HG02623 (cell line): ENCODE measurements at regions not wholly inside any gene's neighbourhood (a gene's known extent, or its start where the extent isn't known, plus 50 kb on each side); places are given as distances from the start of the nearest gene placed in this dataset.
"Not testable (repeated sequence)": the region's sequence is repeated elsewhere in the genome, so short reads cannot be mapped to it uniquely, and the experiment has no call there.

Experiments
- ATAC-seq: cut with Tn5 transposase; IDR thresholded peaks from one replicate; pipeline ENCODE4 v1.9.1; 2021; ENCODE audit warnings: moderate library complexity; ENCODE audit not compliant: unreplicated experiment

- ATAC-seq: no peak
These were observed 151.1 kb upstream of the HMGA2 start for GRCh38 chr12:65673156-65673690.

DNA sequence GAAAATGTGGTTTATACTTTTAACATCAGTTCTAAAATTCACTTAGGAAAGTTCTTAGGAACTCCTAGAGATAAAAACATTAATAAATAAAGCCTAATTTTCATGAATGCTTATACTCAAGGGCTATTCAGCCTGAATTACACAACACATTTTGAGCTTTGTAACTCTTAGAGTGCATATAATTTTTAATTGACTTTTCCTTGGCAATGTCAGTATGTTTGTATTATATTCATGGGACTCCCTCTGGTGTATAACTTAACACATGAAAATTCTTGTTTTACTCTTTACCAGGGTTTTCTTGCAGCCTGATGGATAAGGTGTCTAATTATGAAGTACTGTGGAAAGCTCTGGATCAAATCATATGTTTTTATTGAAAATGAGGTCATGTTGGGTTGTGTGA, 150.6 kb upstream of the HMGA2 start:
- ATAC-seq: no peak

- ATAC-seq: no peak
These were observed 149.1 kb upstream of the HMGA2 start for GRCh38 chr12:65675141-65675621.

GRCh38 chr12:65678172-65678571, 146.1 kb upstream of the HMGA2 start:
- ATAC-seq: not testable (repeated sequence)

DNA sequence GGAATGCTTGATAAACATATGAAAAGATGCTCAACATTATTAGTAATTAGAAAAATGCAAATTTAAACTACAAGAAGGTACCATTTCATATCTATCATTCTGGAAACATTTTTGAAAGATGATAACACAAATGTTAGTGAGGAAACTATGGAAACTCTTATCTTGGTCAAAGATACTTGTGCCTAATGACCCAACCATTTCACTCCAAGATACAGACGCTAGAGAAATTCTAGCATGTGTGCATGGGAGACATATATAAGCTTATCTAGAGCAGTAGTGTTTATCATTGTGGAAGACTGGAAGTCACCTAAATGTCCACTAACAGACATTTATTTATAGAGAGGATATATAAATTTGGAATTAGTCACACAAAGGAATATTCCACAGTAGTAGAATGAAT, 143.1 kb upstream of the HMGA2 start:
- ATAC-seq: no peak

GRCh38 chr12:65682112-65682511, 142.2 kb upstream of the HMGA2 start:
- no peak for ATAC-seq

DNA sequence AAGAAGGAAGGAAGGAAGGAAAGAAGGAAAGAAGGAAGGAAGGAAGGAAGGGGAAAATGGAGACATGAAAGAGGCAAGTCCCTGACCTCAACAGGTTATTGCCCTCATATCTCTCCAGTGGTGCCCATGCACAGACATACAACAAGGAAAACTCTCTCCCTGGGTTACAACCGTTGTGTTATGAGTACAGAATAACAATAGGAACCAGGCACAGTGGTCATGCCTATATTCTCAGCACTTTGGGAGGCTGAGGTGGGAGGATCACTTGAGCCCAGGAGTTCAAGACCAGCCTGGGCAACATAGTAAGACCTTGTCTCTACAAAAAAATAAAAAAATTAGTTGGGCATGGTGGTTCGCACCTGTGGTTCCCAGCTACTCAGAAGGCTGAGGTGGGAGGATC, 139.4 kb upstream of the HMGA2 start:
- ATAC-seq: no peak

DNA sequence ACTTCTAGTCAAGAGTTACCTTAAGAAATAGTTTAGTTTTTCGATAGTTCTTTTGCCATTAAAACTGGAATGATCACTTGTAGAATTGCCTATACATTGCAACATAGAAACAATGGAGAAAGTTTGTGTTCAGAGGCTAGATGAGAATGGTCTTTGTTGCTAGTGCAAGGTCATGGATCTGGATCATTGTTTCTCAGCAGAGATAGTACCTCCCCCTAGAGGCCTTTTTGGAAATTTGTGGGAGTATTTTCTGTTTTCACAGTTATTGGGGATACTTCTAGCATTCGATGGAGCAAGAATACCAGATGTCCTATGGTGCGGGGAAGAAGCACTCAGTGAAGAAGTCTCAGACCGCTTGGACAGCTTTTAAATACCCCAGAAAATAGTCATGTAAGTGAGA, 138.8 kb upstream of the HMGA2 start:
- no peak for ATAC-seq

- no peak for ATAC-seq
These were observed 134.8 kb upstream of the HMGA2 start for GRCh38 chr12:65689508-65689907.

DNA sequence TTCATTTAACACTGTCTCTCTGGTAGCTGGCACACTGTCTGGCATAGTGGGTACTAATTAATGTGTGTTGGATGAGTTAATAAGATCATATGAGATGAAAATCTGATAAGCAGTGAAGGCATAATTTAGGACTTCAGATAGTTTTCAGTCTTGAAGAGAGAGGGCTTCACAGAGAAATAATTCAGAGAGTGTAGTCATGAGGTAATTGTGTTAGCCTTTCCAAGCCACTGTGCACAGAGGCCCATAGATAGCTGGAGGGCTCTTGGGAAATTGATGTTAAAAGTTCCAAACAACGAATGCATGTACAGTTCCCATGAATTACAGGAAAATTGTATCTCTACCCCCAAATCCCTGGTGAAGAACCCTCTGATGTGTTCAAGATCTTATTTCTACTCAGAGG, 133.8 kb upstream of the HMGA2 start:
- no peak for ATAC-seq

- no peak for ATAC-seq
These were observed 130.2 kb upstream of the HMGA2 start for GRCh38 chr12:65694130-65694529.

GRCh38 chr12:65695113-65695865, 129.0 kb upstream of the HMGA2 start:
- ATAC-seq: no peak

GRCh38 chr12:65696227-65696626, 128.1 kb upstream of the HMGA2 start:
- no peak for ATAC-seq

DNA sequence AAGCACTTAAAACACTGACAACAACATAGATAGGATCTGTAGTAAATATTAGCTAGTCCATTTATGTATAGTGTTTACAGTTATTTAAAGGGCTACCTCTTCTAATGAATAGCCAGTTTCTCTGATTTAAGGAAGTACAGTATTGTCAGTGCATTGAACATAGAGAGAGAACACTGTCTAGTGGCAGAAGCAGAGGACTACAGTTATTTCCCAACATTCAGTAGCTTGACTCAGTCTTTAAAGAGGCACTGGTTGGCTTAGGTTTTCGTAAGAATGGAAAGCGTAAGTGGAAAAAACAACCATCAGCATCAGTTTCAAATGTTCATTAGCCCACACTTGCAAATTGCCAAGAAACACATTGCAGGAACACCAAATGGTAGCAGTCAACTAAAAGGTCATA, 125.0 kb upstream of the HMGA2 start:
- ATAC-seq: no peak

DNA sequence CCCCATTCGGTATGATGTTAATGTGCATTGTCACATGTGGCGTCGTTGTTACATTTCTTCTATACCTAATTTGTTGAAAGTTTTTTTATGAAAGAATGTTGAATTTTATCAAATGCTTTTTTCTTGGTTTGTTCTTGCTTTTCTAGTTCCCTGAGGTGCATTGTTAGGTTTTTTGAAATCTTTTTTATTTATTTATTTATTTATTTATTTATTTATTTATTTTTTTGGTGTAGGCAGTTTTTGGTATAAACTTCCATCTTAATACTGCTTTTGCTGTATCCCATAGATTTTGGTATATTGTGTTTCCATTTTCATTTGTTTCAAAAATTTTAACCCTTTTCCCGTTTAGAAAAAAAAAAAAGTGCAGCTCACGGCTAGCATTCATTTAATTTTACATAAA, 121.1 kb upstream of the HMGA2 start:
- no peak for ATAC-seq

GRCh38 chr12:65705380-65705876, 118.9 kb upstream of the HMGA2 start:
- ATAC-seq: no peak

GRCh38 chr12:65707051-65707450, 117.2 kb upstream of the HMGA2 start:
- ATAC-seq: no peak

DNA sequence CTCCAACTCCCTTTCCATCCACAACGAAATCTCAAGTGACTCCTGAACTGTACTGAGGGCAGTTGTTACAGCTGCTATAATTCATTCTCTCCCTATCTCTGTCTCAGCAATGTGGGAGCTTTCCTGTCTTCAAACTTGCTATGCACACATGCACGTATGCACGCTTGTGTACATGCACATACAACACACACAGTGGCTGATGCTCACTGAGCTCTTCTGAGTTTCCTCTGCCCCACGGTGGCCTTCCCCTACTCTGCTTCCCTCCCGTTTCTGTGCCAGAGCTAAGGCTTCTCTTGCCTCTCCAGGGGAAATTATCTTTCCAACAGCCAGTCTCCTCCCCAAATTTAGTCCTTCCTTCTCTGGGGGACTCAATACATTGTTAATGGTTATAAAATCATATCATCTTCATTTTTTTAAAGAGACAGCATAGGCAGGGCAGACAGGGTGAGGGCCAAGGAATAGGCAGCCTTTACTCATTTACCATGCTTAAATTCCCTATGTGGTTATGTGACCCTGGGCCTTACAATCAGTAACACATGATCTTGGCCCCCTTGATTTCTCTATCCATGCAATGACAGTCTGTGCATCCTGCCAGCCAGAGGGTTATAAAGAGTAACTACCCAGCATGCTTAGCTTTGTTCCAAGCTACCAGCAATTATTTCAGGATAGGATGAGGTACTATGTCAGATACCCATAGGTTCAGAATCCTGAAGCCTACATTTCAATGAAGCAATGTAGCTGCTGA, 111.9 kb upstream of the HMGA2 start:
- no peak for ATAC-seq

- ATAC-seq: no peak
These were observed 108.3 kb upstream of the HMGA2 start for GRCh38 chr12:65715961-65716360.

DNA sequence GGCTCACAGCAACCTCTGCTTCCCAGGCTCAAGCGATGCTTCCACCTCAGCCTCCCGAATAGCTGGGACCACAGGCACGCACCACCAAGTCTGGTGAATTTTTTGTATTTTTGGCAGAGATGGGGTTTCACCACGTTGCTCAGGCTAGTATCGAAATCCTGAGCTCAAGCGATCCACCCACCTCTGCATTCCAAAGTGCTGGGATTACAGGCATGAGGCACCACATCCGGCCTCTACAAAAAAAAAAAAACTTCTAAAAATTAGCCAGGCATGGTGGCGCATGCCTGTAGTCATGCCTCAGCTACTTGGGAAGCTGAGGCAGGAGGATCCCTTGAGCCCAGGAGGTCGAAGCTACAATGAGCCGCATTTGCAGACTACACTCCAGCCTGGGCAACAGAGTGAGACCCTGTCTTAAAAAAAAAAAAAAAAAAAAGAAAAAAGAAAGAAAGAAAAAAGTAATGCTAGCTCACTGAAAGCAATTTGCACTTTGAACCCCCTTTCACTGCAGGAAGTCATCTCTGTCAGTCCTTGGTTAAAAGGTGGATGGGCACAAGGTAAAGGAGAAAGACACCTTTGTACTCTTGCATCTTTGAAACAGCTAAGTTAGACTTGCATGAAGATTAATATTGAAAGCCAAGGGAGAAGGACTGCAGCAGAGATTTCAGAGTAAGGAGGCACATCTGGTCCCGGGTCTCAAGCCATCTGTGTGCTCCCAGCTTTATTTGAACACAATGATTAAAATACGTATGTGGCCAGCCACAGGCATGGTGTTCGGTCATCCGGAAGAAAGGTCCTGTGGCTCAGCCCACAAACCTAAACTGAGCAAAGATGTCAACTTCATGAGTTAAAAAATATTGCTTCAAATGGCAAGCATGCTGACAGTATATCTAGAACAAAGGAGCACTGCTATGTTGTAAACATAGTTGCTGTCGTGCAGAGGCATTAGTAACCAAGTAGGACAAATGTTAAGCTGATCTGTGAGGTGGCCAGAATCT, 103.8 kb upstream of the HMGA2 start:
- no peak for ATAC-seq
